ENCODE measurements at regions not wholly inside any gene's neighbourhood (a gene's known extent, or its start where the extent isn't known, plus 50 kb on each side); places are given as distances from the start of the nearest gene placed in this dataset.

DNA sequence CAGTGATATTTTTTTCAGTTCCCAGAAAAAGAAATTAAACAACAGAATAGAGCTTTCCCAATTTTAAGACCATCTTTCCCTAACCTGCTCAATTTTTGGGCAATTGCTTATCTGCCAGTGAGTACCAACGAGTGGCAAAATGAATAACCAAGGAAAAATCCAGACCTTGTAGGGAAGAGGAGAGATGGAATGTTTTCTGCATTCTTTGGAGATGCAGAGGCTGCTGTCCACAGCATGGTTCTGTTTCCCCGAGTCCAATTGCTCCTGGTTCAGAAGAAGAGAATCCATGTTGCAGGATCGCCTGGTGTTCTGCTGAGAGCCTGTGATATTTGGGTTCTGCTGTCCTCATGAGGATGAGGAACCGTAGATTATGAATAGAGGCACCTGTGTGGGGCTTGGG, 68.2 kb upstream of the MGAT5 start:
- Histone ChIP-seq H3K36me3 (ENCODE audit: control insufficient read depth, insufficient read depth, low read length) (peaks cover 4% of the 10 kb centered on the region; the same call in 1 of the 2 replicates), H3K23ac (ENCODE audit: low read depth, low read length) (no peak overlapping the region), H2AK5ac (ENCODE audit: low read depth, low read length) (no peak overlapping the region), H2BK120ac (ENCODE audit: low read depth, low read length) (no peak overlapping the region), H4K91ac (ENCODE audit: insufficient read depth, low read depth, low read length) (no peak overlapping the region), H2BK15ac (ENCODE audit: low read depth, low read length) (no peak overlapping the region), H3K27me3 (ENCODE audit: control insufficient read depth, insufficient read depth, low read length) (no peaks in the 10 kb centered on the region), H3K4ac (ENCODE audit: low read depth, low read length) (no peak overlapping the region), H4K20me1 (ENCODE audit: insufficient read depth, low read length) (peaks cover 83% of the 10 kb centered on the region), H3K9me1 (ENCODE audit: insufficient read depth, low read length) (peaks cover 27% of the 10 kb centered on the region), H4K5ac (ENCODE audit: low read depth, low read length) (no peak overlapping the region), H2BK20ac (ENCODE audit: low read depth, low read length) (no peak overlapping the region), H3K4me1 (ENCODE audit: control insufficient read depth, insufficient read depth, low read length) (peaks cover 4% of the 10 kb centered on the region), H2BK5ac (ENCODE audit: low read depth, low read length, poor library complexity, severe bottlenecking) (no peak overlapping the region), H2AFZ (replicated peaks; ENCODE audit: low read length, poor library complexity) (no peak overlapping the region), H3K4me2 (ENCODE audit: low read depth, low read length) (no peak overlapping the region), H3K9ac (ENCODE audit: low read depth, low read length) (no peak overlapping the region), H3K79me1 (ENCODE audit: low read depth in 1 of 2, low read length in 2 of 2) (peaks cover 62 to 86% of the 10 kb centered on the region in 2 experiments), H3K14ac (replicated peaks; ENCODE audit: low read depth, low read length) (no peak overlapping the region), H3K18ac (ENCODE audit: low read depth, low read length) (no peak overlapping the region), H3K27ac (ENCODE audit: insufficient read depth, low read length) (no peak overlapping the region), H3K4me3 (ENCODE audit: insufficient read depth, low read depth, low read length) (no peak overlapping the region), H2AK9ac (replicated peaks; ENCODE audit: low read depth, low read length, poor library complexity) (no peak overlapping the region), H3K9me3 (ENCODE audit: control insufficient read depth, insufficient read depth, low read length) (no peaks in the 10 kb centered on the region), H3K56ac (ENCODE audit: extremely low read depth, insufficient read depth, low read length) (no peak overlapping the region), H4K8ac (ENCODE audit: low read depth in 2 of 2, low read length in 2 of 2) (no peak overlapping the region)
- WGBS, 2 experiments (ENCODE audit: extremely low coverage in 2 of 2, insufficient read length in 1 of 2) = 100% methylated on average over 2 of the region's 4 CpGs; no CpG with 5 or more reads in 1 of the 2 experiments
- dilution Hi-C loops (cut with HindIII; ENCODE audit: low sequenced_read_pairs, unreplicated experiment) (no loop called here), intact Hi-C loops (cut with micrococcal nuclease) (no loop called here), in situ Hi-C loops (cut with MboI; ENCODE audit: low sequenced_read_pairs) (no loop called here)
- TF ChIP-seq RCOR1 (IDR thresholded peaks at IDR 0.05; ENCODE audit: insufficient replicate concordance, low read length) (no peak), MAFK (IDR thresholded peaks at IDR 0.05; ENCODE audit: low read depth, low read length) (no peak), NFE2L2 (IDR thresholded peaks at IDR 0.05; ENCODE audit: low read depth, low read length) (no peak), BHLHE40 (IDR thresholded peaks at IDR 0.05; ENCODE audit: low read depth, low read length) (no peak), RFX5 (IDR thresholded peaks at IDR 0.05; ENCODE audit: low read depth, low read length) (no peak), MAZ (IDR thresholded peaks at IDR 0.05; ENCODE audit: borderline replicate concordance, low read depth, low read length) (no peak), POLR2A (IDR thresholded peaks at IDR 0.05; ENCODE audit: low read depth, low read length) (no peak), CHD1 (IDR thresholded peaks at IDR 0.05; ENCODE audit: low read depth, low read length) (no peak), SMC3 (IDR thresholded peaks at IDR 0.05; ENCODE audit: low read depth, low read length) (no peak), MXI1 (IDR thresholded peaks at IDR 0.05; ENCODE audit: borderline replicate concordance, low read depth, low read length) (no peak), CEBPB (IDR thresholded peaks at IDR 0.05; ENCODE audit: low read depth, low read length) (no peak), FOS (IDR thresholded peaks at IDR 0.05; ENCODE audit: low read depth, low read length) (no peak)
- TF ChIP-seq, protein P1, sequence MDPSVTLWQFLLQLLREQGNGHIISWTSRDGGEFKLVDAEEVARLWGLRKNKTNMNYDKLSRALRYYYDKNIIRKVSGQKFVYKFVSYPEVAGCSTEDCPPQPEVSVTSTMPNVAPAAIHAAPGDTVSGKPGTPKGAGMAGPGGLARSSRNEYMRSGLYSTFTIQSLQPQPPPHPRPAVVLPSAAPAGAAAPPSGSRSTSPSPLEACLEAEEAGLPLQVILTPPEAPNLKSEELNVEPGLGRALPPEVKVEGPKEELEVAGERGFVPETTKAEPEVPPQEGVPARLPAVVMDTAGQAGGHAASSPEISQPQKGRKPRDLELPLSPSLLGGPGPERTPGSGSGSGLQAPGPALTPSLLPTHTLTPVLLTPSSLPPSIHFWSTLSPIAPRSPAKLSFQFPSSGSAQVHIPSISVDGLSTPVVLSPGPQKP (IDR thresholded peaks at IDR 0.05; ENCODE audit: borderline replicate concordance, low read depth, low read length) = no peak
- TF ChIP-seq, protein P2, sequence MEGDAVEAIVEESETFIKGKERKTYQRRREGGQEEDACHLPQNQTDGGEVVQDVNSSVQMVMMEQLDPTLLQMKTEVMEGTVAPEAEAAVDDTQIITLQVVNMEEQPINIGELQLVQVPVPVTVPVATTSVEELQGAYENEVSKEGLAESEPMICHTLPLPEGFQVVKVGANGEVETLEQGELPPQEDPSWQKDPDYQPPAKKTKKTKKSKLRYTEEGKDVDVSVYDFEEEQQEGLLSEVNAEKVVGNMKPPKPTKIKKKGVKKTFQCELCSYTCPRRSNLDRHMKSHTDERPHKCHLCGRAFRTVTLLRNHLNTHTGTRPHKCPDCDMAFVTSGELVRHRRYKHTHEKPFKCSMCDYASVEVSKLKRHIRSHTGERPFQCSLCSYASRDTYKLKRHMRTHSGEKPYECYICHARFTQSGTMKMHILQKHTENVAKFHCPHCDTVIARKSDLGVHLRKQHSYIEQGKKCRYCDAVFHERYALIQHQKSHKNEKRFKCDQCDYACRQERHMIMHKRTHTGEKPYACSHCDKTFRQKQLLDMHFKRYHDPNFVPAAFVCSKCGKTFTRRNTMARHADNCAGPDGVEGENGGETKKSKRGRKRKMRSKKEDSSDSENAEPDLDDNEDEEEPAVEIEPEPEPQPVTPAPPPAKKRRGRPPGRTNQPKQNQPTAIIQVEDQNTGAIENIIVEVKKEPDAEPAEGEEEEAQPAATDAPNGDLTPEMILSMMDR (conservative IDR thresholded peaks at IDR 0.05; ENCODE audit: low read depth, low read length) = no peak
- TF ChIP-seq, protein P3, sequence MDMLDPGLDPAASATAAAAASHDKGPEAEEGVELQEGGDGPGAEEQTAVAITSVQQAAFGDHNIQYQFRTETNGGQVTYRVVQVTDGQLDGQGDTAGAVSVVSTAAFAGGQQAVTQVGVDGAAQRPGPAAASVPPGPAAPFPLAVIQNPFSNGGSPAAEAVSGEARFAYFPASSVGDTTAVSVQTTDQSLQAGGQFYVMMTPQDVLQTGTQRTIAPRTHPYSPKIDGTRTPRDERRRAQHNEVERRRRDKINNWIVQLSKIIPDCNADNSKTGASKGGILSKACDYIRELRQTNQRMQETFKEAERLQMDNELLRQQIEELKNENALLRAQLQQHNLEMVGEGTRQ (IDR thresholded peaks at IDR 0.05; ENCODE audit: low read depth, low read length) = no peak
- peak; percentile 34; the same call in 1 of the 2 replicates for ATAC-seq (ENCODE audit: low read depth)
- ChIA-PET POLR2A (ENCODE audit: unreplicated experiment) (no interaction called here), CTCF (no interaction called here)
- BruUV-seq (replicated peaks) = no TSS peak
- no peak for DNase-seq
